ENCODE measurements at regions not wholly inside any gene's neighbourhood (a gene's known extent, or its start where the extent isn't known, plus 50 kb on each side); places are given as distances from the start of the nearest gene placed in this dataset.
"Not testable (repeated sequence)": the region's sequence is repeated elsewhere in the genome, so short reads cannot be mapped to it uniquely, and the experiment has no call there.

- H3K36me3 ChIP-seq, H3K4me1 ChIP-seq, H3K9me3 ChIP-seq, H3K27me3 ChIP-seq: not testable (repeated sequence)
- 2 to 3% methylated on average over 43 to 45 of the region's 45 CpGs for WGBS, 2 donors
- DNase-seq (ENCODE audit: low spot score in 2 of 2), result peak; percentile 39 to 53
- Histone ChIP-seq H3K4me3 (peak overlapping the region; percentile 34 to 60 (median 53)), H3K27ac (peak overlapping the region in 3 of 4 donors; percentile 64 to 73 (median 66))
- peak; percentile 29 to 48 for TF ChIP-seq POLR2A (IDR thresholded peaks at IDR 0.05)
- TF ChIP-seq EP300 (IDR thresholded peaks at IDR 0.05), result peak in 1 of 2 donors; percentile 63
Observed at GRCh38 chr1:148402152-148403084, 80.7 kb downstream of the PPIAL4G start.

- H3K4me1 ChIP-seq; H3K27ac ChIP-seq; DNase-seq (ENCODE audit: low spot score in 2 of 2); H3K4me3 ChIP-seq; H3K27me3 ChIP-seq; H3K9me3 ChIP-seq; H3K36me3 ChIP-seq: not testable (repeated sequence)
- WGBS, 2 donors, result 67 to 88% methylated on average over 1 of the region's 1 CpG
Observed at GRCh38 chr1:148397516-148397915, 85.6 kb downstream of the PPIAL4G start.

GRCh38 chr1:148392505-148392904 is 90.6 kb downstream of the PPIAL4G start:
- H3K27ac ChIP-seq; H3K27me3 ChIP-seq; H3K4me1 ChIP-seq; H3K4me3 ChIP-seq; H3K9me3 ChIP-seq; DNase-seq (ENCODE audit: low spot score in 2 of 2); H3K36me3 ChIP-seq: not testable (repeated sequence)
- 93 to 98% methylated on average over 2 of the region's 2 CpGs for WGBS, 2 donors

GRCh38 chr1:148391323-148391722 is 91.8 kb downstream of the PPIAL4G start:
- not testable (repeated sequence) for H3K9me3 ChIP-seq; H3K4me1 ChIP-seq; H3K4me3 ChIP-seq; DNase-seq (ENCODE audit: low spot score in 2 of 2); H3K27ac ChIP-seq; H3K27me3 ChIP-seq; H3K36me3 ChIP-seq
- 82 to 86% methylated on average over 4 of the region's 4 CpGs for WGBS, 2 donors

GRCh38 chr1:148389027-148389339 is 94.1 kb downstream of the PPIAL4G start:
- DNase-seq (ENCODE audit: low spot score in 2 of 2), result no peak
- no peak for TF ChIP-seq EP300 (IDR thresholded peaks at IDR 0.05)
- TF ChIP-seq POLR2A (IDR thresholded peaks at IDR 0.05), result no peak
- no peak for TF ChIP-seq CTCF (IDR thresholded peaks at IDR 0.05)
- Histone ChIP-seq H3K9me3 (peaks cover 0 to 4% (median 0%) of the 10 kb centered on the region in 4 donors), H3K27ac (peak overlapping the region; percentile 31 to 94 (median 83)), H3K4me3 (peak overlapping the region; percentile 44 to 56 (median 50)), H3K27me3 (no peaks in the 10 kb centered on the region), H3K36me3 (no peaks in the 10 kb centered on the region), H3K4me1 (peaks cover 0 to 4% (median 2%) of the 10 kb centered on the region in 4 donors)
- 27 to 29% methylated on average over 6 of the region's 6 CpGs for WGBS, 2 donors

GRCh38 chr1:148388260-148389026 is 94.7 kb downstream of the PPIAL4G start:
- Histone ChIP-seq H3K27ac (peak overlapping the region; percentile 31 to 94 (median 83)), H3K9me3 (peaks cover 0 to 4% (median 0%) of the 10 kb centered on the region in 4 donors), H3K4me1 (peaks cover 0 to 4% (median 2%) of the 10 kb centered on the region in 4 donors), H3K36me3 (no peaks in the 10 kb centered on the region), H3K4me3 (peak overlapping the region; percentile 44 to 56 (median 50)), H3K27me3 (no peaks in the 10 kb centered on the region)
- TF ChIP-seq POLR2A (IDR thresholded peaks at IDR 0.05), result peak in 1 of 2 donors; percentile 69
- no peak for TF ChIP-seq CTCF (IDR thresholded peaks at IDR 0.05)
- peak in 1 of 2 donors; percentile 78 for TF ChIP-seq EP300 (IDR thresholded peaks at IDR 0.05)
- 3 to 7% methylated on average over 31 to 39 of the region's 40 CpGs for WGBS, 2 donors
- DNase-seq (ENCODE audit: low spot score in 2 of 2), result peak; percentile 74 to 80

GRCh38 chr1:148387949-148388259 is 95.2 kb downstream of the PPIAL4G start:
- H3K4me3 ChIP-seq, result peak overlapping the region in 2 of 4 donors; percentile 44 to 56
- not testable (repeated sequence) for DNase-seq (ENCODE audit: low spot score in 2 of 2); H3K27me3 ChIP-seq; H3K9me3 ChIP-seq; H3K4me1 ChIP-seq; H3K36me3 ChIP-seq
- 39 to 55% methylated on average over 9 of the region's 9 CpGs for WGBS, 2 donors
- peak overlapping the region; percentile 31 to 94 (median 83) for H3K27ac ChIP-seq

GRCh38 chr1:148387122-148387948 is 95.8 kb downstream of the PPIAL4G start:
- not testable (repeated sequence) for DNase-seq (ENCODE audit: low spot score in 2 of 2); H3K4me3 ChIP-seq; H3K9me3 ChIP-seq; H3K27ac ChIP-seq; H3K36me3 ChIP-seq; H3K27me3 ChIP-seq; H3K4me1 ChIP-seq
- 73 to 76% methylated on average over 18 of the region's 18 CpGs for WGBS, 2 donors
